Stimulated activated CD8-positive, alpha-beta memory T cell treated with anti-CD3 and anti-CD28 coated beads, Interleukin-7, amount 100 ng/mL, for 48 hours (primary cell): ENCODE measurements at regions not wholly inside any gene's neighbourhood (a gene's known extent, or its start where the extent isn't known, plus 50 kb on each side); places are given as distances from the start of the nearest gene placed in this dataset.
"Not testable (repeated sequence)": the region's sequence is repeated elsewhere in the genome, so short reads cannot be mapped to it uniquely, and the experiment has no call there.

Source experiments
- DNase-seq, 2 donors: peaks; one replicate each; pipeline ENCODE4 v3.0.0-alpha.2; 2020; ENCODE audit warnings: low read depth in 1 of 2; ENCODE audit errors: extremely low read depth in 1 of 2

- no peak for DNase-seq
Measured at GRCh38 chr18:1392865-1393734, 488.4 kb downstream of the ADCYAP1 start.

- DNase-seq = no peak
Measured at GRCh38 chr18:1393929-1394328, 489.3 kb downstream of the ADCYAP1 start.

- no peak for DNase-seq
Measured at GRCh38 chr18:1394426-1394825, 489.8 kb downstream of the ADCYAP1 start.

- no peak for DNase-seq
Measured at GRCh38 chr18:1394966-1395365, 490.3 kb downstream of the ADCYAP1 start.

- DNase-seq = no peak
Measured at GRCh38 chr18:1408376-1408775, 503.7 kb downstream of the ADCYAP1 start.

- DNase-seq = no peak
Measured at GRCh38 chr18:1412655-1413322, 508.1 kb downstream of the ADCYAP1 start.

GRCh38 chr18:1413323-1413675 is 508.6 kb downstream of the ADCYAP1 start:
- no peak for DNase-seq

GRCh38 chr18:1416074-1416473 is 511.4 kb downstream of the ADCYAP1 start:
- no peak for DNase-seq

- DNase-seq = no peak
Measured at GRCh38 chr18:1421502-1421901, 516.8 kb downstream of the ADCYAP1 start.

- no peak for DNase-seq
Measured at GRCh38 chr18:1422634-1423033, 518.0 kb downstream of the ADCYAP1 start.

- no peak for DNase-seq
Measured at GRCh38 chr18:1425679-1426078, 521.0 kb downstream of the ADCYAP1 start.

- DNase-seq = no peak
Measured at GRCh38 chr18:1435487-1435886, 530.8 kb downstream of the ADCYAP1 start.

GRCh38 chr18:1436199-1436598 is 531.5 kb downstream of the ADCYAP1 start:
- DNase-seq = no peak

GRCh38 chr18:1438458-1438910 is 533.8 kb downstream of the ADCYAP1 start:
- DNase-seq = no peak

GRCh38 chr18:1438967-1439366 is 534.3 kb downstream of the ADCYAP1 start:
- DNase-seq = no peak

GRCh38 chr18:1444062-1444461 is 539.4 kb downstream of the ADCYAP1 start:
- DNase-seq = not testable (repeated sequence)

- DNase-seq = no peak
Measured at GRCh38 chr18:1446765-1447164, 542.1 kb downstream of the ADCYAP1 start.

- no peak for DNase-seq
Measured at GRCh38 chr18:1452821-1453220, 548.1 kb downstream of the ADCYAP1 start.

- no peak for DNase-seq
Measured at GRCh38 chr18:1455605-1456004, 550.9 kb downstream of the ADCYAP1 start.

- no peak for DNase-seq
Measured at GRCh38 chr18:1458547-1458946, 553.9 kb downstream of the ADCYAP1 start.

- DNase-seq = no peak
Measured at GRCh38 chr18:1463981-1464380, 559.3 kb downstream of the ADCYAP1 start.
